ENCODE measurements at regions not wholly inside any gene's neighbourhood (a gene's known extent, or its start where the extent isn't known, plus 50 kb on each side); places are given as distances from the start of the nearest gene placed in this dataset.
A peak's percentile ranks its signal among the peaks of the same experiment; 100 is the strongest.

DNA sequence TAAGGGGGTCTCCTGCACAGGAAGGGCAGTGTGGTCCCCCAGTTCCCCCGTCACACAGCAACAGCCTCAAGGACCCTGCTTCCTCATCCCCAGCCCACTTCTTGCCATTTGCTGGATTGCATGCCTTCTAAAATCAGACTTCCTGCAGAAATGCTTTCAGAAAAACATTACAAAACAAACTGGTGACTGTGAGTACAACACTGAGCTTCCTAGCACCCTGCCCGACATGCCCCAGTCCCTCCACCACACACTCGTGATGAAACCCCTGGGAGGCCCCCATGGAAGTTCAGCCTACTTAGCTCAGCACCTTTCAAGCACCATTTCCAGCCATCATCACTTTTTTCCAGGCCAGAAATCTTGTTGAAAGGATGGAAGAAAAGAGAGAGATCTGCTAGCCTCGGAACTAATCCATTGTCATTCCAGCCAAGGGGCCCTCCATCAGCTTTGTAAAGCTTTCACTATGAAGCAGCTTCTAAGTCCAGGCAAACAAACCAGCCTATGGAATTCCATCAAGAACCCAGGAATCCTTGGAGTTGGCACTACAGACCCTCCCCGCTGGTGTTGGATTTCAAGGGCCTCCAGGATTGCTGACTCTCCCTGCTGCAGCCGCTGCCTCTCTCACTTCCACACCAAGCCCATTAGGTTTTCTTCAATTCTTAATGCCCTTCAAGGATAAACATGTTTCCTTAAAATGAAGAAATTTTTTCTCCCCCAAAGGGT lies 114.6 kb downstream of the C5orf15 start:
- no peak for DNase-seq

DNA sequence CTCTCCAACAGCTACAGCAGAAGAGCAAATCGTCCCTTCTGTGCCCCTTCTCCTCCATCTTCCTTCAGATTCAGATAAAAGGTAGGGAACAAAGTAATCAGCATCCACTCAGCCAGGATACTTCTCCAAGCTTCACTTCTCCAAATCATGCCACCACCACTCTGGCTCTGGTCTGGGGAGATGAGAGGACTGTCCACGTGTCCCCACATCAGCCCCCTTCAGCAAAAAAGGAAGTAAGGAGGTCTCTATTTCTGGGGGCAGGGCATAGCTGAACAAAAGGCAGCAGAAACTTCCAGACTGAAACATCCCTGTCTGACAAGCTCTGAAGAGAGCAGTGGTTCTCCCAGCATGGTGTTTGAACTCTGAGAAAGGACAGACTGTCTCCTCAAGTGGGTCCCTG lies 116.9 kb downstream of the C5orf15 start:
- DNase-seq = no peak

GRCh38 chr5:133850811-133851210 lies 117.6 kb downstream of the C5orf15 start:
- no peak for DNase-seq

DNA sequence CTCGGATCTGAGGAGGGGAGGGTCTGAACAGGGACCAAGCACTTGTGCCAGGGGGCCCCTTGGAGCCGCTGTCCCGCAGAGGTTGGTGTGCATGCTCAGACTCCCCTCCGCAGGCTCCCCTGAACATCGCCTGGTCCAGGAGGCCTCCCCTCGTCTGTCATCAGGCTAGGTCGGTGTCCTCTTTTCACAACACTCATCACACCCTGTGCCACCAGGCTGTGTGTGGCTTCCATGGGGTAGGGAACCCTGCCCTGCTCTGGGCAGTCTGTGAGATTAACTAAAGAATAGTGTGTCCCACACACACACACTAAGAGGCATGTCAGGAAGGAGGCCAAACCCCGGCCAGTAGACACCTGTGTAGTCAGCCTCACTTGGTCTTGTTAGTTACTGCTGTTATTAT lies 119.3 kb downstream of the C5orf15 start:
- DNase-seq = no peak

DNA sequence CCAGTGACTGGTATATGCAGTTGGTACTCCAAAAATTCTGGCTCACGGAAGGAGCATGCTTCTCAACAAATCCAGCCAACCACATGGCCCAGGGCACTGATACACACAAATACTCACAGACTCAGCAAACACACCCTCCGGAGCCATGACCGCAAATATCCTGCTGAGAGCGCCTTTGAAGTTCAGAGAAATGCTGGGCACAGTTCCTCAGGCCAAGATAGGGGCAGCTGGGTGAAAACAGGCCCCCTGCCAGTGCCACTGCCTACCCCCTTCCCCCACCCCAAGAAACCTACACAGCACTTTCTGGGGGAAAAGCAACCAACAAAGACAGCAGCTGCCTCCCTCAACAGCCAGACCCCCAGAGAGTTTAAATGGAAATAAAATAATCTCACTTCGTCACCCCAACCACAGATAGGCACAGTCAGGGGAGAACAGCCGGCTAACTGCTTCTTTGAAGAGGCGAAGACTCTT lies 120.0 kb downstream of the C5orf15 start:
- peak; percentile 56 for DNase-seq

DNA sequence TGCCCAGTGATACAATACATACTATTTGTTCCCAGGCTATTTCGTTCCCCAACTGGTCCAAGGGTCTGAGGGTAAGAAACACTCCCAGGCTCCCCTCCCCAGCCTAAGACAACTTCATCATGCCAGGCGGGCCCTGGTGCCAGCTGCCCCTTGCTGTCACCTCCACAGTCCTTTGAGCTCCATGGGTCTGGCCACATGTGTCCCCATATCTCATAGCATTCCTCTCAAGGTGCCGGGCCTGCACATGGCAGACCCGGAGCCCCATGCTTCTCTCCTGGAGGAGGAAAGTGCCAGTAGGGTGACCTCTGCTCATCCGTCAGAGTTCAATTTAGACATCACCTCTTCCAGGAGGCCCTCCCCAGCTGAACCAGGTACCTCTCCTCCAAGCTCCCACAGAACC lies 120.5 kb downstream of the C5orf15 start:
- DNase-seq = no peak

- DNase-seq = no peak
These were observed 121.1 kb downstream of the C5orf15 start for GRCh38 chr5:133847301-133847700.

GRCh38 chr5:133846478-133847226 lies 121.8 kb downstream of the C5orf15 start:
- DNase-seq = no peak

DNA sequence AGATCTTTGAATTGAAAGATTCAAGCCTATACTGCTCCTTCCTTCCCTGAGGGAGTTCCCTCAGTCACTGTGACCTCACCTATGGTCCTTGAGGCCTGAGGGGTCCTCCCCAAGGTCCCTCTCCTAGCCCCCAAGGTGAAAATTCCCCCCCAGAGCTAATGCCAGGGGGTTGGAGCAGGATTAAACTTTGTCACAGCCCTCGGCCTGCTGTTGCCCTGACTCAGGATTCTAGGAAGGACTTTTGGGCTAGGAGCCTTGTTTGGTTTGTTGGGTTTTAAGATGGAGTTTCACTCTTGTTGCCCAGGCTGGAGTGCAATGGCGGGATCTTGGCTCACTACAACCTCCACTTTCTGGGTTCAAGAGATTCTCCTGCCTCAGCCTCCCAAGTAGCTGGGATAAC lies 123.2 kb downstream of the C5orf15 start:
- no peak for DNase-seq

DNA sequence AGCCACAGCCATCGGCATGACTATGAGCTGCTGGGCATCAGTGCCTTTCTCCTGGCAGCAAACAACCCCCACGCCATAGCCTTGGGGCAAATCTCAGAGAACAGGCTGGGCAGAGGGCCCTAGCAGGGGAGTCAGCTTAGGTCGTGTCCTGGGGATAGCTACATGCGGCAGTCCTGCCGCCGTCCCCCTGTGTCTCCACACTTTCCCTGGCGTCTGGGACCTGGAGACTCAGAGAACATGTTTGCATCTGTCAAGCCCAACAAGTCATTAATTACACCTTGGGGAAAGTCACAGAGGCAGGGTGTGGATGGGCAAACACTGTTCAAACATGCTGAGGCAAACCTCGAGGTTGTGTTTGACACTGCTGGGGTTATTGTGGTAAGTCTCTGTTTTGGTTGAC lies 123.6 kb downstream of the C5orf15 start:
- no peak for DNase-seq

DNA sequence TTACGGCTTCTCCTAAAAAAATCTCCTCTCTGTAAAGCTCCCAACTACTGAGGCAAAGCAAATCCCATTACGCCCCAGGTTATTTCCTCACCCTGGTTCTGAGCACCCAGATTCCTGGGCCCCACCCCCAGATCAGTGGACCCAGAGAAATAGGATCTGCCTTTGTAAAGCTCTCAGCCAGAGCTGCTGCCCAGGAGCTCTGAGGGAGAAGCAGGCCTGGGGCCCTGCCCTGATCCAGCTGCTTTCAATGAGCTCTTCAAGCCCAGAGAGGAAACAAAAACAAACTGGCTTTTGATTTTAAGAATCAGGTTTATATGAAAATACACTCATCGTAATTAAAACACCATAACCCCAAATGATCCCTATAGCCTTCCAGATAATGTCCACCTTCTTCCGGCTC lies 124.5 kb downstream of the C5orf15 start:
- DNase-seq = no peak

DNA sequence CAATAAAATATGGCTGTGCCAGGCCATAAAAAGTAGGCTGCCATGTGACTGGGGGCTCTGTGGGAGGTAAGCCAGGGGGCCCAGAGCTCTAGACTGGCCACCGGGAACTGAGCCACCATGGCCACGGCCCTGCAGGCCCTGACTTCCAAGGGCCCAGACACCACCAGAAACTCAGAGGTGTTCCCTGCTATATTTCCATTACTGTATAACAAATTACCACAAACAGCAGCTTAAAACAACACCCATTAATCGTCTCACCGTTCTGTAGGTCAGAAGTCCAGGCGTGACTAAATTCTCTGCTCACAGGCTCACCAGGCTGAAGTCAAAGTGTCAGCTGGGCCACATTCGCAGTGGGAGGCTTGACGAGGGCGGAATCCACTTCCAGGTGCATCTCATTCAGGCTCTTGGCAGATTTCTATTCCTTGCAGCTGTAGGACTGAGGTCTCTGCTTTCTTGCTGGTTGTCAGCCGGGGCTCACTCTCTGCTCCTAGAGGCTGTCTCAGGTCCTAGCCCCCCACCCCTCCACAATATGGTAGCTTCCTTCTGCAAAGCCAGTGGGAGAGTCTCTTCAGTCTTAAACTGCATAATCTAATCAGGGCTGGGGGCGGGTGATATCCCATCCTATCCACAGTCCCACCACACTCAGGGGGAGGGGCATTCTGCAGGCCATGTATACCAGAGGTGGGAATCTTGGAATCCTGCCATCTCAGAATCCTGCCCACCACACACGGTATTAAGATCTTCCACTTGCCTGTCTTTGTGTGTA lies 125.4 kb downstream of the C5orf15 start:
- no peak for DNase-seq

GRCh38 chr5:133841831-133842750 lies 126.3 kb downstream of the C5orf15 start:
- no peak for DNase-seq

DNA sequence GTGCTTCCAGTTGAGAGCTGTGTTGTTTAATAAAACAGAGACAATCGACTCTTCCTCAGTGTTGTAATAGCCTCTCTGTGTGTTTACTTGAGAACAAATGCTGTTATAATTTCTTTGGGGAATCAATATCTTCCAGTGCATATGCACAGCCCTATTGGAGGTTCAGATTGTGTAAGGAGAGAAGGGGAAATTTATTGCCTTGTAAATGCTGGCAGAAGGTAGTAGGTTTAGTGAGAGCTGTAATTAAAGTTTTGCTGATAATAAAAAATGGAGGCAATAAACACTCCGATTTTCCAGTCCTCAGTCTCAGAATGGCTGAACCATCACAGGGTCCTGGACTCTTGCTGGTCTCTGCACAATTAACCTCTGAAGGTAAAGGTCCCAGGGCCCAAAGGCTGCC lies 128.3 kb downstream of the C5orf15 start:
- DNase-seq = no peak

- DNase-seq = no peak
These were observed 128.7 kb downstream of the C5orf15 start for GRCh38 chr5:133839721-133840120.

DNA sequence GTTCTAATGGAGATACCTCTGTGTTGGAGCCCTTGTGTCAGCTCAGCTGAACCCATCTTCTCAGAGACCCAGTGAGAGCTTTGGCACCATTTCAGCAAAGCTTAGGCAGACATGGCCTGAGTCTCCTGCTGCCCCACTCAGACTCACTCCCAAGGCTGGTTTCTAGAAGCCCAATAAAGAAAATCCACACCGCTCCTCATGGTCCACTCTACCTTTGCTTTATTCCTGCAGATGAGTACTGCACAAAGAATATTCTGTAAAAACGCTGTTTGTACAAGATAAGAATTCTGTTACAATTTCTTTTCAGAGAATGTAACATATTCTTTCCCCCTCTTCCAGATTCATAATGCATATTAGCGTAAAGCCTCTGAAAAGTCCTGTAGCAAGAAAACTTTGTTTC lies 129.3 kb downstream of the C5orf15 start:
- DNase-seq = no peak

DNA sequence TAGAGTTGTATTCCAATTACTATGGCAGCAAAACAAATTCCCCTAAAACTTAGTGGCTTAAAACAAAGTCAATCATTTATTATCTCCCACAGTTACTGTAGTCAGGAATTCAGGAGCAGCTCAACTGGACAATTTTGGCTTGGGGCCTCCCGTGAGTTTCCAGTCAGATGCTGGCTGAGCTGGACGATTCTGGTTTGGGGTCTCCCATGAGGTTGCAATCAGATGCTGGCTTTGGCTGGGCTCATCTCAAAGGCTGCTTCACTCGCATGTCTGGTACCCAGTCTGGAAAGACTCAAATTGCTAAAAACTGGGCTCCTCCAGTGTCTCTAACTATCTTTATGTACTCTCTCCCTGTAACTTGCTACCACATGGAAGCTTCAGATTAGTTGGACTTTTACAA lies 130.1 kb downstream of the C5orf15 start:
- no peak for DNase-seq

GRCh38 chr5:133831491-133832224 lies 136.8 kb downstream of the C5orf15 start:
- no peak for DNase-seq

- DNase-seq = no peak
These were observed 137.5 kb downstream of the C5orf15 start for GRCh38 chr5:133830911-133831310.

DNA sequence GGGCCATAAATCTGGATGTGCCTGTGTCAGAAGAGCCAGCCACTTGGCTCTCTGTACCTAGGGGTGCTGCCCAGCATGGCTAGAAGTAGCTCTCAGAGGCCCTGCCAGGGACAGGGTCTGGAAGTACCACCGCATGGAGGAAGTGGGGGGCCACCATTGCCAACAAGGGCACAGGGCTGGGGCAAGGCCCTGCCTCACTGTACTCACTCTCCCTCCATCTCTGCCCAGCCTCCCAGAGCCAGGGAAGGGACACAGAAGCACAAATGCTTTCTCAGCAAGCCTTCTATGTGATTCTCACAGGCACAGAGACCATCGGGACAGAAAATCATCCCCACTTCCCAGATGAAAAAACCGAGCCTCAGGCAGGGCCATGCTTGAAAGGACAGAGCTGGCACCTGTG lies 138.1 kb downstream of the C5orf15 start:
- DNase-seq = no peak

GRCh38 chr5:133829786-133830185 lies 138.6 kb downstream of the C5orf15 start:
- no peak for DNase-seq

DNA sequence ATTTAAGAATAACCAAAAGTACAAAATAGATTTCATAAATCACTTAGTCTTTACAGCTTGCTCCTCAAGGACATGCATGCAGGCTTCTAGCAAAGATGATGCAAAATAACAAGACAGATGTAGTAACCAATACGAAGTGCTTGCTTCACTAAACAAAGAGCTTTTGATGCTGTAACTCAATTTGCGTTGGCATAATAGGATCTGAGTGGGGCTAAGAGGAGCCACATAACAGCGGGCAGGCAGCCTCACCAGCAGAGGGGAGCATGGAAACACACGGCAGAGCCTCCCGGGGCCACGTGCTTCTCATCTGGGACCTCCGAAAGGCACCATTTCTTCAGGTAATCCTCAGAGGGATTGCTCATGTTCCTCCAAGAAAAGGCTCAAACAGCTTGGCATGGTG lies 139.7 kb downstream of the C5orf15 start:
- DNase-seq = no peak

Measured in NCI-H146 (cell line).